Frontal cortex (tissue), 3 donors: ENCODE measurements at regions not wholly inside any gene's neighbourhood (a gene's known extent, or its start where the extent isn't known, plus 50 kb on each side); places are given as distances from the start of the nearest gene placed in this dataset.
"Not testable (repeated sequence)": the region's sequence is repeated elsewhere in the genome, so short reads cannot be mapped to it uniquely, and the experiment has no call there.

Experiments
- DNase-seq, 2 donors: peaks; one replicate each; pipeline ENCODE4 v3.0.0; 2012; ENCODE audit warnings: low spot score in 2 of 2
- FAIRE-seq: peaks from 2 replicates; lab custom pipeline; 2012; peaks lifted over from hg19 to GRCh38; lab: Jason Lieb, UNC
- donor health status: control.
- donor health status: control.
- donor health status: control.

GRCh38 chr10:55793024-55793423 lies 568.0 kb downstream of the ZWINT start:
- no peak for DNase-seq
- FAIRE-seq: no peak

DNA sequence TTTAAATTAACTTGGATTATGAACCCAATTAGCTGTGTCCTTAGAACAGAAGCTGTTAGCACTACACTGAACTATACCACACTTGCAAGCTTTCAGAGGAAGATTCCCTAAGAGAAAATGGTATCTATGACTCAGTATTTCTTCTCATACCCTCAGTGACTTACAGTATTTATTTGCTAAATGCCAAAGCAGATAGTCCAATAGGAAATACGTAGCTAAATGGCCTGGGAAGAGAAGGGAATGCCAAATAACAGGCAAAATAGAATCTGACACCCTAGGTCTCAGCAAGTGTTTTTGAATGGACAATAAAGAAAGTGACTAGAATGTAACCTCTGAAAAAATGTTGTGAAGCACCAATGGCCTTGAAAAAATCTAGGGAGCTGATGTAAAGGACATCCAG lies 570.8 kb downstream of the ZWINT start:
- FAIRE-seq, DNase-seq: not testable (repeated sequence)

DNA sequence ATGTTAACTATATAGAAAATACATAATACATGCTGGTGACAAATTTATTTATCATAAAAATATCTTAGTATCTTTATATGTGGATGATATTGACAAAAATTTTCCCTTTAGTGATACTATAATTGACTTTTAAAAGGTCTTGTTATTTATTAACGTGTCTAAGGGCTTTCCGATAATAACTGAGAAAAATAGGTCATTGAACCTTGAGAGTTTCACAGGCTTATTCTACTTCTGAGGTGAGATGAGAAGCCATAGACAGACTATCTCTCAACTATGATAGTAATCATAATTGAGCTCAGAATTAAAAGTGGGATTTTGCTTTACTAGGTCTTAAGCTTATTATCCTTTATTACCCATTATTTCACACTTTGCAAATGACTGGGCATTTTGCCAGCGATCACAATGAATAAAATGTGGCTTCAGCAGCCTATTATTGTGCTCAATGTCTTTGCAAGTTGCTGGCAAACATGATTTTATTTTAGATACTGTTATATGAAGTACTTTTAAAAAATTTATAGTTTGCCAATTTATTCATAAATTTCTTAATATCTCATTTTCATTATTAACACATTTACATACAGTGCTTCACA lies 574.5 kb downstream of the ZWINT start:
- FAIRE-seq (no peak), DNase-seq (no peak)

- DNase-seq (no peak), FAIRE-seq (no peak)
These were observed 578.9 kb downstream of the ZWINT start for GRCh38 chr10:55782181-55782580.

DNA sequence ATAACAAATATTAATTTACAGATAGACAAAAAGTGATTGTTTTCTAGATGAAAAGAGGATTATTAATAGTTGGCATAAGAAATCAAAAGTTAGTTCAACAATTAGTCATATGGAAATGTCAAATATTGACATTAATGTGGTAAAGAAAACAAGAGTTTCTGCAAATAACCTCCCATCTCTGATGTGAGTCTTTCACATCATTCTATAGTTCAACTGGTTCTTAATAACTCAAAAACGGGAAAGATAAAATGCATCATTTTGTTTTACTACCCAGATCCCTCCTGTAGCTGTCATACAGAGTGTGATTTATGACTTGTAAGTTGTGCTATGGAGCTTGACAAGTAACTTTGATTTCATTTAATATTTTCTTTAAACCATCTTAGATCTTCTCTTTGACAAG lies 594.8 kb downstream of the ZWINT start:
- FAIRE-seq: no peak
- DNase-seq: no peak

DNA sequence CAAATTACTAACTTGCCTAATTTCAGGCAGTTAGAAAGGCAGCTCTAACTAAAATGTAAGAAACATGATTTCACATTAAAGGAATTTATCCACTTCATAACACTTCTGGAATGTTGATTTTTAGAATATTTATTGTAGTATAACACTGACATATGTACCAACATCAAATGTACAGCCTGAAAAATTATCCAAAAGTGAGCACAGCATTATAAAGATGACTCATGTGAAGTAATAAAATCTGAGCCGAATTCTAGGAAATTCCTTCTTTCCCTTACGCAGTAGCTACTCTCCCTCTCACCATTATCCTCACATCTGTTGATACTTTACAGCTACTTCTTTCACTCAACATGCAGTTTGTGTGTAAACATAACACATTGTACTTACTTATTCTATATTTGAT lies 610.6 kb downstream of the ZWINT start:
- no peak for FAIRE-seq

DNA sequence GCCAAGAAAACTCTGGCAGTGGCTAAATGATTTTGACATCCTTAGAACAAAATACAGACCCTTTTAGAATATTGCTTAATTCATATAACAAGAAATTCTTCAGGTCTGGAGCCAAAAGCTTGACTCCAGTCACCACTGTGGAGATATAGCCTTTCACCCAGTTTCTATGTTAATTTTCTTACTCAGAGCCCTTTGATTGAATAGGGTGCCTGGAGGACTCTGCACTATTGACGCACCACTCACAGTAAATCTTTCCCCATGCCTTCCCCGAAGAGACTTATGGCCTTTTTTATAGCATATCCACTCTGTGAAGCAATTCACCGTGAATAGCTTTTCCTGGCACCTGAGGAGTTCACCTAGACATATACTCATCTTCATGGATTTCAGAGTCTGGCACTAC lies 613.8 kb downstream of the ZWINT start:
- FAIRE-seq (no peak), DNase-seq (no peak)

More for the DNA sequence above, 610.6 kb downstream of the ZWINT start:
- DNase-seq: no peak

- no peak for FAIRE-seq
- no peak for DNase-seq
These were observed 615.1 kb downstream of the ZWINT start for GRCh38 chr10:55746002-55746401.

GRCh38 chr10:55742487-55742886 lies 618.6 kb downstream of the ZWINT start:
- no peak for FAIRE-seq
- DNase-seq: no peak

DNA sequence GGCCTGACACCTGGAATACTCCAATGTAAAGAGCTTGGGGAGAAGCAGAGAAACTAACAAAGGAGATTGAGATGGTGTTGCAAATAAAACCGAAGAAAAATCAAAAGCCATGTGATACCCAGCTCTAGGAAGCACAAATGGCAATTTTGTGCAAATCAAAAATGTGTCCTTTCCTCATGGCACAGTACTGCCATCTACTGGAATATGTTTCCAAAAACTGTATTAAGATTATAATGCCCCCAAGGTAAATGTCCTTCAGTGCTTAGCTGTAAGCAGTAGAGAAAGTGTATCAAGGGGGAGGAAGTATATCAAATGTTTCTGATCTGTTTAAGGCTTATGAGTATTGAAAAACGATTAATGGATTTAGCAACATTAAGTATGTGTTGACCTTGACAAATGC lies 620.3 kb downstream of the ZWINT start:
- DNase-seq, FAIRE-seq: not testable (repeated sequence)

- DNase-seq (no peak), FAIRE-seq (no peak)
These were observed 620.9 kb downstream of the ZWINT start for GRCh38 chr10:55740110-55740509.

DNA sequence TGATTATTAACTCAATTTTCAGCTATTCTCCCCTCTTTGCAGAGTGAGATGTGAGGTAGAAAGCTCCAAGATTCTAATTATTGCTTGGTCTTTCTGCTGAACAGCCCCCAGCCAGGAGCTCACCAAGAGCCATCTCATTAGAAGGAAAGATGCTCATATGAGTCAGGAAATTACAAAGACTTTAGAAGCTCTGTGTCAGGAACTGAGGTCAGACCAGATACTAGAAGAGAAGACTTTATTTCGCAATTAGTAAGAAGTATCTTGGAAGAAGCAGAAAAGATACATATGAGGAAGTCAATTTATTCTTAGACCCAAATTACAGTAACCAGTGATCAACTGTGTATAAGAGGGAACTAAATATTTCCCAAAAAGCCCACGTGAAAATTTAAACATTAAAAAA lies 626.9 kb downstream of the ZWINT start:
- FAIRE-seq (no peak), DNase-seq (no peak)

GRCh38 chr10:55704950-55705349 lies 656.1 kb downstream of the ZWINT start:
- DNase-seq (no peak), FAIRE-seq (peak; percentile 8)

- FAIRE-seq (no peak), DNase-seq (no peak)
These were observed 692.6 kb downstream of the ZWINT start for GRCh38 chr10:55668326-55668922.

DNA sequence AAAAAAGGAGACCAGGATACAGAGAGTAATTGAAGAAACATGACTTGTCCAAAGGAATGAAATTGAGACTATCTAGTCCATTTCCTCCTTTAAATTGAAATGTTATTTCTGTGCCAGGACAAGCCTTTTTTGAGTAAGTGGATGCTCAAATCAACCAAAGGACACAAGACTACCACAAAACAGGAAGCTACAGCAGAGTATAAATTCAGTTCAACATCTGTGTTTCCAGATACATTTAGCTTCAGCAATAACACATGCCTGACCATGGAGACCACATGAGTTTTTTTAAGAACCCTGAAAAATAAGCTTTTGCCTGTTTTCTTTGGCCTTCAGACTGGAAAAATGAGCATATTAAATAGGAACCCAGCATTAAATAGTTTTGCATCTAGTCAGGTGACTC lies 707.5 kb downstream of the ZWINT start:
- FAIRE-seq: no peak
- no peak for DNase-seq

DNA sequence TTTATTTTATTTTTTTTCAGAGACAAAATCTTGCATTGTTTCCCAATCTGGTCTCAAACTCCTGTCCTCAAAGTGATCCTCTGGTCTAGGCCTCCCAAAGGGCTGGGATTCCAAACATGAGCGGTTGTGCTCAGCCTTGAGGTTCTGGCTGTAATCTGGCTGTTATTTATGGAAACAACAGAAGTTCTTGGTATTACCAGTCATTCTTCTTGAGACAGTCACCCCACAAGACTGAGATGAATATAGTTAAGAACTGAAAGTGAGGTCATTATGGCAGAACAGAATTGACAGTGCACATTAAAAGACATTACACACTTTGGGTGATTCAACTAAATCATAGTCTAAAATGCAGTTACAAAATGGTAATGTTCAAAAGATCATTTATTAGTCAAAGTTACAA lies 719.5 kb downstream of the ZWINT start:
- DNase-seq (no peak), FAIRE-seq (no peak)

DNA sequence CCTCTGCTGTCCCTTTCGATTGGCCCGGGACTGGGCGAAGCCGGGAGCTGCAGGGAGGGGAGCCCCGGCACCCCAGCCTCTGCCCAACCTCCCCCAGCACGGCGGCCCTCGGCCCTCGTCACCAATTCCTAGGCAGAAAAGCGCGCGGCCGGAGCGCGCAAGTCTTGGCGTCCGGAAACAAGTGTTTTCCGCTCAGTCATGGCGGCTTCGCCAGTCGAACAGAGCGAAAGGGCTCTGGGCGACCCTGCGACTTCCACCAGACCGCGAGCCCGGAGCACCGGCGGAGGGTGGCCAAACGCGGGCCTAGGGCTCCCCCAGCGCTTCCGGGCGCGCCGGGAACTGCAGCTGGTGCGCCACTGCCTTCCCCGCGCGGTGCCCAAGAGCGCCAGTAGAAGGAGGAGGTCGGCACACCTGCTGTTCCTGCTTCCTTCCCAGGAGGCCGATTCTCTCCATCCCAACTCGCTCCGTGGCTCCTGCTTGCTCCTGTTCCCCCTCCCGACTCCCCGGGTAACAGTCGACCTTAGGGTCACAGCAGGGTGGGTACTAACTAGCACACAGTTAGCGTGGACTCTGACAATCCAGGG lies 729.9 kb downstream of the ZWINT start:
- DNase-seq (peak; percentile 44 to 53), FAIRE-seq (no peak)

DNA sequence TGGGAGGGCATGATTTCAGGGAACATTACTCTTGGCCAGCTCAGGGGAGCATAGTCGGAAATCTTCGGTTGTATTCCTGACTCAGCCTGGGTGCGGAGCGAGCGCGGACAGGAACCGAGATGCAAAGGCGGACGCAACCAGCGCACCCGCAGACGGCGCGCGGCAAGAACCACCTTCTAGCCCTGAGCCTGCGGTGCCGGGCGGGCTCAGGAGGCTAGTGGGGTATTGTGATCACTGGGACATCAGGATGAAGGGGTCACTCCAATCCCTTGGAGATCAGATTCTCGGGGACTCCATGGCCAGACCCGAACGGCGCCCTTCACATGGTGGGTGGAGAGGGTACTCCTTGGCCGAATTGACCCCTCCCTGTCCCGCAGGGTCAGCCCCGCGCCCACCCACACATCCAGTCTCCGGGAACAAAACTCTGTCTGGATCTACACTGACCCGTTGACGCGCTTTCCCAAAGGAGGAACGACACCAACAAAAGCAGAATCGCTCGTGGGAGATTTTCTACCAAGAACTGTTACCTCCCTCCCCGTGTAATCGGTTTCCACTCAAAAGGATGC lies 730.5 kb downstream of the ZWINT start:
- DNase-seq: no peak
- FAIRE-seq: no peak

- FAIRE-seq (no peak), DNase-seq (no peak)
These were observed 731.1 kb downstream of the ZWINT start for GRCh38 chr10:55629793-55630490.

GRCh38 chr10:55628260-55628701 lies 732.8 kb downstream of the ZWINT start:
- FAIRE-seq: no peak
- no peak for DNase-seq
